ENCODE measurements at regions not wholly inside any gene's neighbourhood (a gene's known extent, or its start where the extent isn't known, plus 50 kb on each side); places are given as distances from the start of the nearest gene placed in this dataset.

DNA sequence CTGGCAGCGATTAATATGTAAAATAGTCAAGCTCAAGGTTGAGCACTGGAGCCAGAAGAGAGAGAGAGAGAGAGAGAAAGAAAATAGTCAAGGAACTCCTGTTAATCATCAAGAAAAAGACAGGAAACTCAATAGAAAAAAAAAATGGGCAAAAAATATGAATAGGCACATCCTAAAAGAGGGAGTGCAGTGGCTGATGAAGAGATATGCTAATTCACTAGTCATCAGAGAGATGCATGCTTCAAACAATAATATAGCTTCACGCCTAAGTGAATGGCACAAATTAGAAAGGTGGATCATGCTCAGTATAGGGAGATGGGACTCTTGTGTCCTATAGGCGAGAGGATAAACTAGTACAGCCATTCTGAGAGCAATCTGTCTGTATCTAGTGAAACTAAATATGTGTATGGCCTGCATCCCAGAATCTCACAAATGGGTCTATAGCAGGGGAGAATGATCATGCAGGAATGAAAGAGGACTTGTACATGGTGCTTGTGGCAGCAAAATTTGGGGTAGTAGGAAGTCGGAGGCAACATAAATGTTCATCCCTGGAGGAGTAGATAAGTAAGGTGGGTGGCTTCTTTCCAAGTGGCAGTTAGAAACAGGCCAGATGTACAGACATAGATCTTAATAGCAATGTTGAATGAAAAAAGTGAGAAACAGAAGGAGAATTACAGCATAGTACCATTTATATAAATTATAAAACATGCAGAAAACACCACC lies 176.8 kb downstream of the VEGFA start:
- DNase-seq: no peak

DNA sequence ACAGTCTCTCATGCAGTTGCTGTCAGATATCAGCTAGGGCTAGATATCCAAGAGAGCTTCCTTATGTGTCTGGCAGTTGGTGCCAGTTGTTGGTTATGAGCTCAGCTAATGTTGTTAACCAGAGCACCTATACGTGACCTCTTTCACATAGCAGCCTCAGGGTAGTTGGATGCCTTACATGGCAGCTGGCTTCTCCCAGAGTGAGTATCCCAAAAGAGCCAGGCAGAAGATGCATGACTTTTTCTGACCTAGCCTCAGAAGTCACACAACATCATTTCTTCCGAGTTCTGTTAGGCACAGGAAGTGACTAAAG lies 175.7 kb downstream of the VEGFA start:
- no peak for DNase-seq

DNA sequence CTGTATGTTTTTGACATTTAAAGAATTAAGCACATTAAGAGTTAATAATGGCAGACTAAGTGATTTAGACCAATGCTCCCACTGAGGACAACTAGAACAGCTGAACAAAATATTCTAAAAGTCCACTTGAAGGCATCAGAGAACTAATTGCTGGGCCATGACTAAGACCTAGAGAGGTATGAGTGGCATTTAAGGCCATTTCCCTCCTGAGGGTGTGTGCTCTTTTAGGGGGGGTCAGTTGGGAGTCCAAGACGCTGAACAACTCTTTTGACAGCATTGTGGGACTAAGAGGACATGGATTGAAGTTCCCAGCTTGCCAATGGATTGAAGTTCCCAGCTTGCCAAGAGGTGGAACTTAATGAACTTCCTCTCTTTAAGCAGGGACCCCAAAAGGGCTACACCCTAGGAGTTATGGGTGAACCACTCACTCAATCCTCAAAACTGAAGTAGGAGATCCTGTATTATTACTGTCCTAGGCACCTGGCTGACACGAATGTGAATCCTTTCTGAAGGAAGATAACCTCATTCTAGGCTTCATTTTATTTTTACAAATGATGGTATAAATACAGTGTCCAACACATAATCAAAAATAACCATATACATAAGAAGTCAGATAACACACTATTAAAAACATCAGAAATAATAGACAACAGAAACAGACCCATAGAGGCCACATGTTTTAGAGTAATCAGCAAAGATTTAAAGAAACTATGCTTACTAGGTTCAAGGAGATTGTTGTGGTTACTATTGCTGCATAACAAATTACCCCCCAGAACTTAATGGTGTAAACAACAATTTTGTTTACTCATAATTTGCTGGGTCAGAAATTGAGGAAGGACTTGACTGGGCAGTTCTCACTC lies 175.1 kb downstream of the VEGFA start:
- no peak for DNase-seq

DNA sequence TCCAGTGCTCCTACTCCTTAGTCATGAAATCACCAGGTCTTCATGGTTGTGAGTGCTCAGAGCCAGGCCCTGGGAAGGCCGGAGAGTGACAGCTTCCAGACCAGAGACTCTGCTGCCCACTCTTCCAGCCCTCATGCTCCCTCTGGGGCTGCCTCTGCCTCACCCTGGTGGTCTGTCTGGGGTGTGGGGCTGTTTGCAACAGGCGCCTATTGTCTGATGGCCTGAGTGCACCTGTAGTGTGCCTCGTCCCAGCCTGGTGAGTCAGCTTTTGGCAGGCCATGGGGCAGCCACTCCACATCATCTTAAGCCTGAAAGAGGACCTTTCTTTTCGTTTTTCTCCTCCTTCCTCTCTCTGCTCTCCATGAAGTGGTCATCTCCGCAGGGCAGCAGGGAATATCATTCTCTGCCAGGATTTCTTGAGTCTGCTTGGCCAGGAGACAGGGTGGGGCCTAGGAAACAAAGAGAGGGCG lies 173.8 kb downstream of the VEGFA start:
- DNase-seq: no peak

DNA sequence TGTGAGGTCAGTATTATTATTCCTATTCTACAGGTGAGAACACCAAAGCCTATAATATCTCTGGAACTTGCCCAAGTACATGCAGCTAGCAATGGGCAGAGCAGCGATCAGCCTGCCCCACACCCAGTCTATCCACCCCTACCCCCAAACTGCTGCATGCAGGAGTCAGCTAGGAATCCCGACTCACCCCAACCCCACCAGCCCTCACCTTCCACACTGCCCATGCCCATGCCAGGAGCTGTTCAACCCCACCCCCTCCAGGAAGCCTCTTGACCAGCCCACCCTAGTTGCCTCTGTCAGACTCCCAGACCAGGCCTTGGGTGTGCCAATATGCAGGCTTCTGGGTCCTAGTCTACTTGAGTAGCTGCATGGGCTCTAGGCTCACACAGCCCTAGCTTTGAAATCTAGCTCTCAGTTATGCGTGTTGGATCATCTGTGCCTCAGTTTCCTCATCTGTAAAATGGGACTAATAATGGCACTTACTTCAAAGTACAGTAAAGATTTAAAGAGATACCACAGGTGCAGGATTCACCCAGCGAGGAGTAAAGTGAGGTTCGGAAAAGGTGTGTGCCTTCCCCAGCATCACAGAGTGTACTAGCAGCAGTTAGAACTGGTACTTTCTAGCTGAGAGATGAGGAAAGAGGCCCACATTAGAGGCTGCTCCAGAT lies 173.2 kb downstream of the VEGFA start:
- DNase-seq: no peak

DNA sequence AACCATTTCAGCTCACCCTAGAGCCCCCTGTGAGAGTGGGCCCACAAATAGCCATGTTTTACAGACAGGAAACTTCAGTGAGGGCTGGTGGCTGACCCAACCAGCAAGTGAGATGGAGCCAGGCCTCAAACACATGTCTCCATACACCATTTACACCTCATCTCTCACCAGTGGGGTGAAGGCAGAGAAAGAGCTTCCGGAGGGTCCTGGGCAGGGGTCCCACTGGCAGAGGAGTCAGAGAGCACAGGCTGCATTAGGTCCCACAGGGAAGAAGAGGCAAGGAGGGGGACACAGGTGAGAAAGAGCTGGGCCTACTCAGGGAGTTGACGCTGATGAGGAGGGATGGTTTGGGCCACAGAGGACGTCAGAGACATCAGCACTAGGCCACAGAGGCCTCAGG lies 172.6 kb downstream of the VEGFA start:
- DNase-seq: no peak

DNA sequence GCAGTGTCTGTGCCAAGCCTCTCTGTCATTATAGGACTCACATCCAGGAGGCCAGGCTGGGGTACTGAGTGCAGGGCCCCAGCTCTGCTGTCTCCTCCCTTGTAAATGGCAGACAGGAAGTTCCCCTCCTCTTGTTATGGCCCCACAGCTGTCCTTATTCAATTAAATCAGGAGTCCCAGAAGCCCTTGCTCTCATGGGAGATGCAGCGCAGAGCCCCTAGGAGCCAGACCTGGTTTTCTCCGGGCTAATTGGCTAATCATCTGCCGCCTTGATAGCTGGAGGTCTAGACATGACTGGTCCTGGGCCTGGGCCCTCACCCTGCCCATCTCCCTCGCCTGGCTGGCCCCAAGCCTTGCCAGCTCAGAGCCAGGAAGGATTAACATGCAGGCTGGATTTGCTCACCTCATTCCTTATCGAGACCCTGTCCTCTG lies 172.0 kb downstream of the VEGFA start:
- DNase-seq: no peak

DNA sequence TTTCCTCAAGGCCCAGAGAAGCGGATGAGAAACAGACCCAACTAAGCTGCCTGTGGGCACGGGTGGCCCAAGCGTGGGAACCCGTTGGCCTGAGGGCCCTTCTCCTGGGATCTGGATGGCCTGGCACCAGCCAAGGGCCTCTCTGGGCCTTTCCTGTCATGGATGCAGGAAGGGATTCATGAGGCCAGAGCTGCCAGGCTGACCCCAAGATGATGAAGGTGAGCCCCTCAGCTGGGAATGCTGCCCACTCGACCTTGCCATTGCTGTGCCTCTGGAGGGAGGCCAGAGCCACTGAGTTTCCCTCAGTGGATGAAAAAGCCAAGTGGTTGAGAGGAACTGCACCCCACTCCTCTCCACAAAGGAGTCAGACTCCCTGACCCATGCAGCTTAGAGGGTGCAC lies 171.2 kb downstream of the VEGFA start:
- DNase-seq: no peak

DNA sequence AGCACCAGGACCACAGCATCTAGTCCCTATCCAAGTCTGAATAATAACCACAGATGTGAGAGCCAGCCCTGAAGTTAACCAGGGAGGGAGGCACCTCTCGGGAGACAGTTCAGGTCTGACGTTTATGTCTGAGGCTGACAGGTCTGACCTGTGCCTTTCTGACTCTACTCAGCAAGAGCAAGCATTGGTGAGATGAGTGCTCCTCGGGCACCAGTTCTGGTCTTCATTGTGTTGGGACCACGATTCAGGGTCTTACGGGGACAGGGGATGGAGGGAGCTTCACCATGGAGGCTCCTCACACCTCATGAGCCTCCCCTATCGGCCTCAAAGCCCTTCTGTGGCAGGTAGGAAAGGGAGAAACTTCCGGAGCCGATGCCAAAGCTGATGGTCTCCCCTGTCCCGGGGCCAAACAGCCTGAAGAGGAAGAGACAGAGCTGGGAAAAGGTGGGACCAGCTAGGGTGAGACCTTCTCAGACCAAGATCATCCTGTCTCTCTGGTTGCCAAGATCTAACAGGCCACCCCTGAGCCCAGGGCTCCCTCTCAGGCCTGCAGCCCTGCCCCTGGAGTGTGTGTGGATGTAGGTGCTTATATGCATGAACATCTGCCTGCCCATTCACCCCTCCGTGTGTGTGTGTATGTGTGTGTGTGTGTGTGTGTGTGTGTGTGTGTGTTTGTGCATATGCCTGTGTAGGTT lies 170.5 kb downstream of the VEGFA start:
- DNase-seq: no peak

DNA sequence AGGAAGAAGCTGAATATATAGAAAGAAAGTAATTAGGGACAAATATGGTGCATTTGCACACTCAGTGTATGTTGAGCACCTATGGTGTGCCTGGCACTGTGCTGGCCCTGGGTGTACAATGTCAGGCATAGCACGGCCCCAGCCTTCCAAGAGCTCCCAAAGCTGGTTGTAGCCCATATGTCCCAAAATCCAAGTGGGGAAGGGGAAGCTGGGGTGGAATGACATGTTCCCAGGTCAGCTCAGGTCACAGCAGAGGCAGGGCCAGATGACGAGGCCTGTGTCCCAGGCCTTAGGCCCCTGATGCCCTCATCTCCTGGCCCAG lies 170.0 kb downstream of the VEGFA start:
- no peak for DNase-seq

DNA sequence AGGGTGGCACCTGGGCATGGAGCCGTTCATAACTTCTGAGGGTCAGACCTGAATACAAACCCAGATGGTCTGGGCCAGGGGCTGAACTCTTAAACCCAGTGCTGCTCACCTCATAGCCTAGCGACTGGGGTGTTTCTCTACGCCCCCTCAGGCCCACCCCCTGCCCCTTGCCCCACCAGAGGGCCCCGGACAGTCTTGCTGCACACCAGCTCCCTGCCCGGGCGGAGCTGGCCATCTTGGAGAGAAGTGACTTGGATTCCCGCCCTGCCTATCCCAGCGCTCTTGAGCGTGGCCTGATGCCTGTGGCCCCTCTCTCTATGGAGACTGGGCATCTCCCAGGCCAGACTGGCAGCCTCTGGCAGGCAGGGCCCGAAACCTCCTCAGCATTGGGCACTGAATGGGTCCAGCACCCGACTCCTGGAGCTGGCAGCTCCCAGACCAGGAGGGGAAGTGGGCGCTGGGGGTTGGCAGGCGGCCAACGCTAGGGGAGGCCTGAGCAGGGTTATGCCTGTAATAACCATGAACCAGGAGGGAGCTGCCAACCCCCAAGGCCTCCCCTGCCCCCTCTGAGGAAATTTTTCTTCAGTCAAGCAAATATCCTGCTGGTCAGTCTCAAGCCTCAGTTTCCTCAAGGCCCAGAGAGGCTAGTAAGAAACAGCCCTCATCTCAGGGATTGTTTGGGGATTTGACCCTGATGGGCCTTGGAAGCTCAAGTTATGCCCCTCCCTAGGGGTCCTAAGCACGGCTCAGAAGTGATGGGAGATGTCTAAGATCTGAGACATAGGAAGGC lies 169.5 kb downstream of the VEGFA start:
- DNase-seq: no peak

DNA sequence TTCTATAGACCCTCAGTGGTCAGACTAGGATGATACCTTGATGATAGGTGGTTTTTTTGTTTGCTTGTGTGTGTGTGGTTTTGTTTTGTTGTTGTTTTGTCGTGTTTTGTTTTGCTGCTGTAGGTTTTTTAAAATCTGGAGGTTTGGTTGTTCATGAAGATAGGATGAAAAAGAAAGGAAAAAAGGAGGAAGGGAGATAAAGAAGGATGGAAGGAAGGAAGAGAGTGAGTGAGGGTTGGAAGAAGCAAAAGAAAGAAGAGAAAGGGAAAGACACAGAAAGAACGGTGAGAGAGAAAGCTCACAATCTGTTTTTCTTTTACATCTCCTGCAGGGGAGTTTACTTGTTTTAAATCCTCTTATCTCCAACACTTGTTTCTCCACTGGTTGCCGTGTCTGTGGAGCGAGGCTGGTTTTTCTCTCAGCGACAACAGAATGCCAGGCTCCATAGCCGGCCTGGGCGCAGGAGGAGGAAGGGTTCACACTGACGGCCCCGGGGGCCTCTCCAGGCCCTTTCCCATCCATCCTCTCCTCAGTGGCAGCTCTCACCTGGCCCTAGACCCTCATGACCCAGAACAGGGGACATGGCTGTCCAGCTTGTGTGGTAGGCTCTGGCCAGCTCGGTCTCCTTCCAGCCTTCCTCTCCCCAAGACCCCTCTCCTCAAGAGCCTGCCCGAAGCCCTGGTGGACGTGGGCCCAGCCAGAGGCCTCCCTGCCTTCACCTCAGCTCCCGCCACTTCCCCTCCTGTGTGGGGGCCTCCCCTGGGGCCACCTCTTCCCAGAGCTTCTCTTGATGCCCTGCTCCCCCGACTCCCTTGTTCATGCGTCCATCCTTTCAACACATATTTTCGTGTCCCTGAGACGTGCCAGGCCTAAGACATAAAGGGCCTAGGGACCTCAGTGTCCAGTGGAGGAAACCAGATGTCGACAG lies 168.4 kb downstream of the VEGFA start:
- no peak for DNase-seq

DNA sequence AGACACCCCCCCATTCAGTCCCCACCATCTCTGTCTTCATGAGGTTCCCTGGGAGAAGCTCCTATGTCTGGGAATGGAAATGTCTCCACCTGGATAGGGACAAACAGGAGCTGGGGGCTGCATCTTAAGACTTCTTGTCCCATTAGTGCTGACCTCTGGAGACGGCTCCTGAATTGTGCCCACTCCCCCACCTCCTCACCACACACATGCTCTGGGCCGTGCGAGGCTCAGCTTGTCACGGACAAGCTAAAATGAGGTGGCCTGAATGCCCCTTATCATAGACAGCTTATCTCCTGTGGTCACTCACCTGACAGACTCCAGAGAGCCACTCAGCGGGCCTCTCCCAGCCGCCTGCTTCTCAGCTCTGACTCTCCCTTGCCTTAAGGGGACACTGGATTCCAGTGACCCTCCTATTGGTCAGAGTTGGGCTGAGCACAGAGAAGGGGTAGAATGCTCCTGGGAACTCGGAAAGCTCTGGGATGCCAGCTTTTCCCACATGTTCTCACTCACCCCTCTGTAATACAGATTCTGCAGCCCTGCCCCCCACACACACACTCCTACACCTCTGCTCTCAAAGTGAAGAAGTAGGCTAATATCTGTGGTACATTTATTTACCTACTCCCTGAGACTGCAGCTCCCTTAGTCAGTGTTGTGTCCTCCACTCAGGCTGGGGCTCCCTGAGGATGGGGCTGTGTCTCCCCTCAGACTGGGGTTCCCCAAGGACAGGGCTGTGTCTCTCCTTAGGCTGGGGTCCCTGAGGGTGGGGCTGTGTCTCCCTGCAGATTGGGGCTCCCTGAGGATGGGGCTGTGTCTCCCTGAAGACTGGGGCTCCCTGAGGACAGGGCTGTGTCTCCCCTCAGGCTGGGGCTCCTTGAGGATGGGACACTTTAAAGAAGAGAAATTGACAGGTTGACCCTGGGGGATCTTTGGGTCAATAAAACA lies 167.5 kb downstream of the VEGFA start:
- DNase-seq: no peak

DNA sequence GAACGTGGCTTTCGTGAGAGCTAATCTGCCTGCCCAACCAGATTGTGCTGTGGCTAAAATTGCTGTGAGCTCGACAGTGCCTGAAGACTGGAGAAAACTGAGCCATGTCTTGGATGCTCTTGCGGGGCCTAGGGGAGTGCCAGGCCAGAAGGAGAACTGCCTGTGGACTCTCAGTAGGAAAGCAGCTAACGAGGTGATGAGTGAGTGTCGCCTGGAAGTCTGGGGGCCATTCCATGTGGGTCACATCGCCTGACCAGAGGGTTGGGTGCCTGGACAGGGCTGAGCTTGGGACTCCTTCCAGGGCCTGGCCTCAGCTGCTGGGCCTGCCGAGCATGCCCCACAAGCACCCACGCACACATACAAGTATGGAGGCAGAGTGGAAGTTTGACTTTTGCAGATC lies 166.5 kb downstream of the VEGFA start:
- DNase-seq: no peak

DNA sequence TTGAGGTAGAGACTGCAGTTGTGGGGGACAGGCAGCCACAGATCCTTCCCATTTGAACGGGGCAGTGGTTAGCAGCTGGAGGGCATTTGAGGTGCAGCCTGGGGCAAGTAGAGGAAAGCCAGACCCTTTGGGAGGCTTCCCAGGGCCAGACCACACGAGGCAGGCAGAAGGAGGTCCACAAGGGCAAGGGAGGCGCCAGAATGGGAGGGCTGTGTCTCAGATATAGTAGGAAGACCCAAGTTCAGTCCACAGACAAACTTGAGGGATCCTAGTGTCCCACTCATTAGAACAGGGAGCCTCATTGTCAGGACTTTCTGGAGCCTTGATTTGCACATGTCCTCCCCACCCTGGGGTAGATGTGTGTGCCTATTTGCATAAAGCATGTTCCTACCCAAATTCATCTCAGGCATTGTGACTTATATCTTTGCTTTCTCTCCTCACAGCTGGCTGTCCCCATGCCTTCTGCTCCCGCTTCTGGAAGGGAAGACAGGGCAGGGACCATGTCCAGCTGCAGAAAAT lies 166.0 kb downstream of the VEGFA start:
- no peak for DNase-seq

DNA sequence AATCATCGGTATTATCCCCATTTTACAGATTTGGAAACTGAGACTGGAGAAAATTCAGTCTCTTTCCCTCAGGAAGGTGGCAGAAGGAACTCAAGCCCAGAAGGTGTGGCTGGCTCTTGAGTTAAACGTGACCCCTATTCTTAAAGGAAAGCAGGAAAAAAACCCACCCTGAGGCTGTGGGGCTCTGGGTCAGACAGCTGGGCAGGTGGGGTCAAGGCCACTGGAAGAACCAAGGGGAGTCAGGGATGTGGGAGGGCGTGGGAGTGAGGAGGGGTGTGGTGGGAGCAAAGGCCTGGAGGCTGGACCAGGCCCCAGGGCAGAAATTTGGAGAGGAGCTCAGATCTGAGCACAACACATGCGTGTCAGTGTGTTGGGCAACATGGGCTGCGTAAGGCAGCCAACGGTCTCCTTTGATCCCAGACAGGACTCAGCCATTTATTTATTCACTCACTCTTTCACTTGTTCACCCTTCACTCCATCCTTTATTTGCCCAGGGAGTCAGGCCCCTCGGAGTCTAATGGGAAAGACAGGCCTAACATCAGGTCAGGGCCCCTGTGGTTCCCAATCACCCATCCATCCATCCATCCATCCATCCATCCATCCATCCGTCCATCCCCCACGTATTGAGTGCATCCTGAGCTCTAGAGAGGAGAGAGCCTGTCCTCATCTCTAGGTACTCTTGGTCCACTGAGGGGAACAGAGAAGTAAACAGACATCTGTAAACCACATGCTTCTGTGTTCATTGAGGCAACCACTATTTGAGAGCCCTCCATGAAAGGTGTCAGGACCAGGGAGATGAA lies 165.0 kb downstream of the VEGFA start:
- peak; percentile 5 for DNase-seq

DNA sequence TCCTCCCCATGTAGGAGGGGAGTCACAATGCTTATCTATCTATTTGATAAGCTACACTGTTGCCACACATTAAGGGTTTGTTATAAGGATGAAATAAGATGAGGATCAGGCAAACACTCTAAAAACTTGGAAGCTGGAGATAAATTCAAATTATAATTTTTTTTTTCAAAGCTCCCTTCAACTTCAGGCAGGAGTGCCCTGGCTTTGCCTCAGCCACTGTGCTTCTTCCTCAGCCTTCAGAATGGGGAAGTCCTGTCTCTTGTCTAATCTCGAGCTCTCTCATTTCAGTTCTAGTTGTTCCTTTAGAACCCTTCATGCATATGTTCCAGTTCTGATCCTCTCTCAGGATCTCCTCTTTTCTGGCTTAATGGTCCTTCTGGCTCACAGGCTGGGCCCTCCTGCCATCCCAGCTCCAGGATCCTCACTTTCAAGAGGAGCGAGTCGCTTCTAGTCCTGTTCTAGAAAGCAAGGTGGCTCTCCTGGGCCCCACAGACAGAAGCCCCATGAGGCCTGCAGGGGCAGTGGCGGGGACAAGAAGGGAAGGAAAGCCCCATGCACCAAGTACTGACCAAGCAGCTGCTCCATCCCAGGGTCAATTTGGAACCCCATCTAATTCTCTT lies 164.3 kb downstream of the VEGFA start:
- DNase-seq: no peak

DNA sequence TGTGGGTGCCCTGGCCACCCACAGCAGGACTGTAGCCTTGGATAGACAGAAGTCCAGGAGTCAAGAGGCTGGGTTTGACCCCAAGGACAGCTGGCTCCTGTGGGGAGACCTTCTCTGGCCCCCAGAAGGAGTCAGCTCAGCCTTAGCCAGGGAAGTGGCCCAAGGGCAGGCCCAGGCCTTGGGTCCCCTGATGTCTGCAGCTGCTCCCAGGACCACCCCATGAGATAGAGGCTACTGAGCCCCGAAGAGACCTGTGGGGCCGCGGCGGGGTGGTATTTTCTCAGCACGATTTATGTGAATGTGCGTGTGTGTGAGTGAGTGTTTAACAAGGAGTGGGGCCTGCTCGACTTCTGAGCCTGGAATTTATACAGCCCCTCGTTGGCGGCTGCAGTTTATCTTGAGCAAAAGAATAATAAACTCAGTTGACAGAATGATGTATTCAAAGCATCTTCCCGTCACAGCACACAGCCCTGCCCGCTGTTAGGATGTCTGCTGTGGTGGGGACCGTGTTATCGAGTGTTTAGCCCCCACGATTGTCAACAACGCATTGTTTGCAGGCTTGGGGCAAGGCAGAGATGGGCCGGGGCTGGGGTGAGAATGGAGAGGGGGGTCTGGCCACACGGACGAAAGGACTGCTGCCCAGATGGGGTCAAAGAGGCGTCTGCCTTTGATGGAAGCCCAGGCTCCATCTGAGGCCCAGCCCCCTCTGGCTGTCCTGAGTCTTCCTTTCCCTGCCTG lies 163.3 kb downstream of the VEGFA start:
- no peak for DNase-seq

Measured in NCI-H187 treated with DMSO at 0.1 percent for 48 hours (cell line).